IMR-90 (cell line): ENCODE measurements at regions not wholly inside any gene's neighbourhood (a gene's known extent, or its start where the extent isn't known, plus 50 kb on each side); places are given as distances from the start of the nearest gene placed in this dataset.

Experiments used
- ATAC-seq: fragments of 200-7000 bp; cut with Tn5 transposase; 2 replicates; pipeline ENCODE4 v1.9.1; 2020; ENCODE audit warnings: low read depth, mild to moderate bottlenecking, moderate library complexity
- BruUV-seq: library from RNA; stranded (reverse); fragments of 400-500 nt; replicated peaks from 2 replicates; lab custom pipeline; 2021; lab: Mats Ljungman, UMichigan
- CTCF ChIA-PET: fragments of 300-600 bp; formaldehyde crosslinking; extraction: SDS; loops from one replicate; lab custom pipeline; 2021; ENCODE audit warnings: antibody characterized with exemption; lab: Yijun Ruan, JAX
- POLR2A ChIA-PET: fragments of 300-600 bp; sonication (Branson Sonifier 250); formaldehyde crosslinking; loops from one replicate; lab custom pipeline; 2022; ENCODE audit warnings: antibody characterized with exemption; ENCODE audit not compliant: unreplicated experiment; lab: Charles Lee
- DNase-seq: peaks from one replicate; pipeline ENCODE4 v3.0.0; 2013
- H2AFZ ChIP-seq: replicated peaks from 2 replicates; pipeline ENCODE3; 2013; ENCODE audit warnings: low read length, mild to moderate bottlenecking; ENCODE audit not compliant: poor library complexity
- H2AK5ac ChIP-seq: 2 replicates; pipeline ENCODE4 v1.6.1; 2013; ENCODE audit warnings: low read depth, low read length, inconsistent platforms
- H2AK9ac ChIP-seq: replicated peaks from 2 replicates; pipeline ENCODE3; 2013; ENCODE audit warnings: mild to moderate bottlenecking, low read depth, low read length, moderate library complexity; ENCODE audit not compliant: poor library complexity
- H2BK120ac ChIP-seq: 2 replicates; pipeline ENCODE4 v1.6.1; 2013; ENCODE audit warnings: low read depth, low read length, inconsistent platforms
- H2BK15ac ChIP-seq: 3 replicates; pipeline ENCODE4 v1.6.1; 2013; ENCODE audit warnings: low read depth, low read length, inconsistent platforms
- H2BK20ac ChIP-seq: 2 replicates; pipeline ENCODE4 v1.6.1; 2013; ENCODE audit warnings: low read depth, mild to moderate bottlenecking, inconsistent platforms, low read length, moderate library complexity
- H2BK5ac ChIP-seq: 2 replicates; pipeline ENCODE4 v1.6.1; 2013; ENCODE audit warnings: mild to moderate bottlenecking, low read depth, low read length, inconsistent platforms; ENCODE audit not compliant: poor library complexity, severe bottlenecking
- H3K14ac ChIP-seq: replicated peaks from 2 replicates; pipeline ENCODE4 v1.6.1; 2013; ENCODE audit warnings: low read depth, low read length, inconsistent platforms
- H3K18ac ChIP-seq: 2 replicates; pipeline ENCODE4 v1.6.1; 2013; ENCODE audit warnings: low read depth, low read length, control low read depth
- H3K23ac ChIP-seq: 2 replicates; pipeline ENCODE4 v1.6.1; 2013; ENCODE audit warnings: low read depth, low read length, inconsistent platforms
- H3K27ac ChIP-seq: 2 replicates; pipeline ENCODE4 v1.5.1; 2013; ENCODE audit warnings: mild to moderate bottlenecking, control low read depth, low read length; ENCODE audit not compliant: insufficient read depth
- H3K27me3 ChIP-seq: 2 replicates; pipeline ENCODE4 v1.6.1; 2013; ENCODE audit warnings: low read length; ENCODE audit not compliant: control insufficient read depth, insufficient read depth
- H3K36me3 ChIP-seq: 2 replicates; pipeline ENCODE4 v1.6.1; 2013; ENCODE audit warnings: low read length, mixed read lengths; ENCODE audit not compliant: control insufficient read depth, insufficient read depth
- H3K4ac ChIP-seq: 2 replicates; pipeline ENCODE4 v1.6.1; 2013; ENCODE audit warnings: low read depth, low read length, inconsistent platforms
- H3K4me1 ChIP-seq: 2 replicates; pipeline ENCODE4 v1.6.1; 2013; ENCODE audit warnings: low read length, mixed read lengths; ENCODE audit not compliant: control insufficient read depth, insufficient read depth
- H3K4me2 ChIP-seq: 2 replicates; pipeline ENCODE4 v1.6.1; 2013; ENCODE audit warnings: low read depth, mild to moderate bottlenecking, control low read depth, low read length, moderate library complexity
- H3K4me3 ChIP-seq: 2 replicates; pipeline ENCODE4 v1.5.1; 2013; ENCODE audit warnings: low read depth, mild to moderate bottlenecking, control low read depth, low read length, moderate library complexity; ENCODE audit not compliant: insufficient read depth
- H3K56ac ChIP-seq: 2 replicates; pipeline ENCODE4 v1.6.1; 2013; ENCODE audit warnings: low read length, inconsistent platforms; ENCODE audit not compliant: insufficient read depth; ENCODE audit errors: extremely low read depth
- H3K79me1 ChIP-seq, 2 experiments: 2 replicates each; pipeline ENCODE4 v1.6.1; 2013; ENCODE audit warnings: low read length in 2 of 2, inconsistent platforms in 1 of 2, low read depth in 1 of 2
- H3K9ac ChIP-seq: 2 replicates; pipeline ENCODE4 v1.6.1; 2013; ENCODE audit warnings: low read depth, low read length, control low read depth
- H3K9me1 ChIP-seq: 2 replicates; pipeline ENCODE4 v1.6.1; 2013; ENCODE audit warnings: low read length, inconsistent platforms; ENCODE audit not compliant: insufficient read depth
- H3K9me3 ChIP-seq: 2 replicates; pipeline ENCODE4 v1.6.1; 2013; ENCODE audit warnings: low read length; ENCODE audit not compliant: control insufficient read depth, insufficient read depth
- H4K20me1 ChIP-seq: 2 replicates; pipeline ENCODE4 v1.6.1; 2013; ENCODE audit warnings: low read length, inconsistent platforms; ENCODE audit not compliant: insufficient read depth
- H4K5ac ChIP-seq: 2 replicates; pipeline ENCODE4 v1.6.1; 2013; ENCODE audit warnings: mild to moderate bottlenecking, low read depth, low read length, control low read depth
- H4K8ac ChIP-seq, 2 experiments: 2 replicates each; pipeline ENCODE4 v1.6.1; 2013; ENCODE audit warnings: low read depth in 2 of 2, low read length in 2 of 2, control low read depth in 1 of 2, inconsistent platforms in 1 of 2
- H4K91ac ChIP-seq: 2 replicates; pipeline ENCODE4 v1.6.1; 2013; ENCODE audit warnings: low read depth, low read length, inconsistent platforms; ENCODE audit not compliant: insufficient read depth
- BHLHE40 ChIP-seq: fragments of 150-350 bp; IDR thresholded peaks from 2 replicates; pipeline ENCODE4 v1.6.1; 2016; ENCODE audit warnings: mild to moderate bottlenecking, low read depth, low read length
- CEBPB ChIP-seq: IDR thresholded peaks from 2 replicates; pipeline ENCODE4 v1.6.1; 2012; ENCODE audit warnings: low read depth, low read length, improper control_type of control experiment
- CHD1 ChIP-seq: IDR thresholded peaks from 2 replicates; pipeline ENCODE4 v1.6.1; 2012; ENCODE audit warnings: low read depth, low read length, improper control_type of control experiment
- CTCF ChIP-seq: conservative IDR thresholded peaks from 2 replicates; pipeline ENCODE4 v1.5.1; 2012; ENCODE audit warnings: mild to moderate bottlenecking, low read depth, low read length, improper control_type of control experiment
- FOS ChIP-seq: fragments of 150-350 bp; IDR thresholded peaks from 2 replicates; pipeline ENCODE4 v1.6.1; 2016; ENCODE audit warnings: low read depth, low read length
- MAFK ChIP-seq: IDR thresholded peaks from 2 replicates; pipeline ENCODE4 v1.6.1; 2012; ENCODE audit warnings: low read depth, low read length, improper control_type of control experiment
- MAZ ChIP-seq: IDR thresholded peaks from 2 replicates; pipeline ENCODE4 v1.6.1; 2012; ENCODE audit warnings: low read depth, mild to moderate bottlenecking, low read length, improper control_type of control experiment, moderate library complexity, borderline replicate concordance
- MXI1 ChIP-seq: IDR thresholded peaks from 2 replicates; pipeline ENCODE4 v1.6.1; 2012; ENCODE audit warnings: low read depth, mild to moderate bottlenecking, low read length, moderate library complexity, borderline replicate concordance
- NFE2L2 ChIP-seq: fragments of 150-350 bp; IDR thresholded peaks from 2 replicates; pipeline ENCODE4 v1.6.1; 2016; ENCODE audit warnings: low read depth, mild to moderate bottlenecking, low read length
- POLR2A ChIP-seq: IDR thresholded peaks from 2 replicates; pipeline ENCODE4 v1.6.1; 2012; ENCODE audit warnings: mild to moderate bottlenecking, low read depth, low read length
- RAD21 ChIP-seq: IDR thresholded peaks from 2 replicates; pipeline ENCODE4 v1.6.1; 2012; ENCODE audit warnings: low read length, improper control_type of control experiment
- RCOR1 ChIP-seq: IDR thresholded peaks from 2 replicates; pipeline ENCODE4 v1.6.1; 2012; ENCODE audit warnings: mild to moderate bottlenecking, low read length, improper control_type of control experiment; ENCODE audit not compliant: insufficient replicate concordance
- RFX5 ChIP-seq: IDR thresholded peaks from 2 replicates; pipeline ENCODE4 v1.8.0; 2012; ENCODE audit warnings: low read depth, mild to moderate bottlenecking, low read length, moderate library complexity
- SMC3 ChIP-seq: fragments of 150-350 bp; IDR thresholded peaks from 2 replicates; pipeline ENCODE4 v1.6.1; 2016; ENCODE audit warnings: low read depth, mild to moderate bottlenecking, antibody characterized with exemption, low read length, moderate library complexity
- USF2 ChIP-seq: fragments of 150-350 bp; IDR thresholded peaks from 2 replicates; pipeline ENCODE4 v1.6.1; 2017; ENCODE audit warnings: mild to moderate bottlenecking, antibody characterized with exemption, low read length, low read depth
- WGBS, 2 experiments: methylation state at CpG; one replicate each; pipeline versions ENCODE4 v1.1.5 to v1.1.7; 2013; ENCODE audit warnings: missing lambda C conversion rate in 2 of 2; ENCODE audit not compliant: insufficient read length in 1 of 2; ENCODE audit errors: extremely low coverage in 2 of 2; 5-methylcytosine and 5-hydroxymethylcytosine counted together
- dilution Hi-C: fragments of 300-500 bp; cut with HindIII; formaldehyde crosslinking; loops from one replicate; pipeline ENCODE4 v1.14.3; 2018; ENCODE audit warnings: low sequenced_read_pairs; ENCODE audit not compliant: unreplicated experiment
- in situ Hi-C: fragments of 300-500 bp; cut with MboI; formaldehyde crosslinking; loops from 3 replicates; pipeline ENCODE4 v1.14.3; 2019; ENCODE audit warnings: low sequenced_read_pairs, inconsistent platforms, mixed read lengths
- intact Hi-C: fragments of 100-400 bp; cut with micrococcal nuclease; formaldehyde crosslinking; loops from 2 replicates; pipeline ENCODE4 v1.10.0; 2022

GRCh38 chr18:29377346-29377745, 1200.4 kb upstream of the CDH2 start:
- Histone ChIP-seq H3K23ac (no peak overlapping the region), H2BK5ac (no peak overlapping the region), H3K18ac (no peak overlapping the region), H4K20me1 (no peaks in the 10 kb centered on the region), H3K27me3 (no peaks in the 10 kb centered on the region), H4K5ac (no peak overlapping the region), H3K79me1 (no peaks in the 10 kb centered on the region), H3K56ac (no peak overlapping the region), H2AK9ac (no peak overlapping the region), H2BK20ac (no peak overlapping the region), H3K14ac (no peak overlapping the region), H4K91ac (no peak overlapping the region), H2AFZ (no peak overlapping the region), H3K4me1 (no peaks in the 10 kb centered on the region), H3K36me3 (no peaks in the 10 kb centered on the region), H2BK15ac (no peak overlapping the region), H3K9me3 (no peaks in the 10 kb centered on the region), H4K8ac (no peak overlapping the region), H2AK5ac (no peak overlapping the region), H2BK120ac (no peak overlapping the region), H3K4me2 (no peak overlapping the region), H3K9ac (no peak overlapping the region), H3K9me1 (no peaks in the 10 kb centered on the region), H3K4me3 (no peak overlapping the region), H3K27ac (no peak overlapping the region), H3K4ac (no peak overlapping the region)
- ChIA-PET CTCF (no interaction called here), POLR2A (no interaction called here)
- DNase-seq (no peak), ATAC-seq (no peak)
- TF ChIP-seq FOS = no peak
- no peak for TF ChIP-seq RFX5
- TF ChIP-seq SMC3 = no peak
- TF ChIP-seq RAD21 = no peak
- TF ChIP-seq CHD1 = no peak
- no peak for TF ChIP-seq CTCF
- no peak for TF ChIP-seq MXI1
- no peak for TF ChIP-seq MAFK
- no peak for TF ChIP-seq CEBPB
- no peak for TF ChIP-seq USF2
- TF ChIP-seq NFE2L2 = no peak
- no peak for TF ChIP-seq POLR2A
- no peak for TF ChIP-seq BHLHE40
- TF ChIP-seq MAZ = no peak
- TF ChIP-seq RCOR1 = no peak
- no CpG with 5 or more reads among the region's 1 CpG for WGBS, 2 experiments
- dilution Hi-C loops (no loop called here), in situ Hi-C loops (no loop called here), intact Hi-C loops (no loop called here)
- no TSS peak for BruUV-seq
